ENCODE measurements at regions not wholly inside any gene's neighbourhood (a gene's known extent, or its start where the extent isn't known, plus 50 kb on each side); places are given as distances from the start of the nearest gene placed in this dataset. TPM values are rescaled to one million over a fixed set of nuclear protein-coding genes. Genes with fewer than 3 reads are reported as not detected.

- Histone ChIP-seq H3K9me3 (ENCODE audit: control insufficient read depth in 1 of 2, insufficient read depth in 1 of 2, low read depth in 1 of 2, low read length in 2 of 2) (no peaks in the 10 kb centered on the region), H3K27me3 (ENCODE audit: insufficient read depth, low read length) (no peaks in the 10 kb centered on the region), H3K4me1 (ENCODE audit: control insufficient read depth in 1 of 2, insufficient read depth in 2 of 2, low read length in 2 of 2) (no peaks in the 10 kb centered on the region), H3K4me2 (ENCODE audit: low read length) (no peak overlapping the region), H2AFZ (ENCODE audit: low read depth, low read length, poor library complexity, severe bottlenecking) (no peak overlapping the region), H3K36me3 (ENCODE audit: control insufficient read depth in 1 of 2, insufficient read depth in 2 of 2, low read length in 2 of 2) (no peaks in the 10 kb centered on the region), H3K4me3 (replicated peaks in 1 of 2; ENCODE audit: low read depth in 1 of 2, low read length in 2 of 2) (no peak overlapping the region), H3K79me2 (ENCODE audit: insufficient read depth, low read length) (no peaks in the 10 kb centered on the region), H3K9me2 (ENCODE audit: insufficient read depth) (no peaks in the 10 kb centered on the region), H4K20me1 (ENCODE audit: insufficient read depth) (no peaks in the 10 kb centered on the region), H3K27ac (ENCODE audit: low read depth, low read length) (no peak overlapping the region), H3K9ac (ENCODE audit: low read length) (no peak overlapping the region)
- POLR2A ChIA-PET, result no interaction called here
- no peak for ATAC-seq
- 0 out of 2 replicates have a peak, but pooled peaks have one; percentile 8 for TF ChIP-seq ZFX (IDR thresholded peaks at IDR 0.05)
- no peak for TF ChIP-seq YY1 (IDR thresholded peaks at IDR 0.05; ENCODE audit: extremely low read depth, insufficient replicate concordance, low read depth, low read length)
- no peak for DNase-seq (ENCODE audit: low read depth, low spot score)
- CTCF ChIA-PET, result no interaction called here
- intact Hi-C loops (cut with micrococcal nuclease), result no loop called here
- BruUV-seq (replicated peaks), result no TSS peak
- RAD21 ChIA-PET (ENCODE audit: low non-redundant PET in 1 of 2, low total read pairs in 2 of 2, uncharacterized antibody in 2 of 2, unreplicated experiment in 2 of 2), result no interaction called here
Measured at GRCh38 chr12:110971189-110971920, 51.0 kb upstream of the MYL2 start.

Small RNA genes in the stretch of these regions (microRNA-seq; reads per million reads assigned to microRNA genes)
- gene MIR6760 (ENCODE audit: borderline number of aligned reads), result not detected
